GM21360 (cell line): ENCODE measurements at regions not wholly inside any gene's neighbourhood (a gene's known extent, or its start where the extent isn't known, plus 50 kb on each side); places are given as distances from the start of the nearest gene placed in this dataset.
"Not testable (repeated sequence)": the region's sequence is repeated elsewhere in the genome, so short reads cannot be mapped to it uniquely, and the experiment has no call there.

Experiments used
- ATAC-seq: cut with Tn5 transposase; IDR thresholded peaks from one replicate; pipeline ENCODE4 v1.9.1; 2021; ENCODE audit warnings: mild to moderate bottlenecking, moderate library complexity; ENCODE audit not compliant: unreplicated experiment

- no peak for ATAC-seq
Measured at GRCh38 chr1:189524501-189524900, 953.2 kb downstream of the BRINP3 start.

DNA sequence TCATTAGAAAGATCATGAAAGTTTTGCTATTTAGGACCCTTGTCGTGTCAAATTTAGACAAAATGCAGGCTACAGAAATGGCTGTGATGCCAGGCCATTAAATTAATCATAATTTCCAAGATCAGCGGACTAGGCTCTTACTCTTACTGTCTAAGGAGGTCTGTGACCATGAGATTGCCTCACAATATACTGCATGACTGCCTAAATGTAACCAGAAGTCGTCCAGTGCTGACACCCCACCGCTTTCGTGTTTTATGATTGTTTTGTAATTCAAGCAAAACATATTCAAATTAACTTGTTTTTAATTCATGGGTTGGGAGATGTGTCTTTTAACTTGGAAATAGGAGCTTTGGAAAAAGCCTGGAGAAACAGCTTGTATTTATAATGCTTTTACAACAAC, 947.5 kb downstream of the BRINP3 start:
- no peak for ATAC-seq

DNA sequence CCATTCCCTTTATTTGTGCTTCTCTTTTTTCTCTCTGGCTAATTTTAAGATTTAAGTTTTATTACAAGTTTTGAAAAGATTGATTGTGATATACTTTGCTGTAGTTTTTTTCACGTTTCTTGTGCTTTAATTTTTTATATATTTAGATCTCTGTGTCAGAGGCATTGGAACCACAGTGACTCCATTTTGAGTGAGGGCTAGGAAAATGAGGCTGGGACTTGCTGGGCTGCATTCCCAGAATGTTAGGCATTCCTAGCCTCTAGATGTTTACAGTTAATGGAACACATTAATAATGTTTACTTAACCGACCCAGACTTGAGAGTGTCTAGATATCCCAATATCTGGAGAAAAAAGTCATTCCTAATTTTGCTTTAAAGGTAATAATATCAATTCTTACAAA, 939.4 kb downstream of the BRINP3 start:
- no peak for ATAC-seq

DNA sequence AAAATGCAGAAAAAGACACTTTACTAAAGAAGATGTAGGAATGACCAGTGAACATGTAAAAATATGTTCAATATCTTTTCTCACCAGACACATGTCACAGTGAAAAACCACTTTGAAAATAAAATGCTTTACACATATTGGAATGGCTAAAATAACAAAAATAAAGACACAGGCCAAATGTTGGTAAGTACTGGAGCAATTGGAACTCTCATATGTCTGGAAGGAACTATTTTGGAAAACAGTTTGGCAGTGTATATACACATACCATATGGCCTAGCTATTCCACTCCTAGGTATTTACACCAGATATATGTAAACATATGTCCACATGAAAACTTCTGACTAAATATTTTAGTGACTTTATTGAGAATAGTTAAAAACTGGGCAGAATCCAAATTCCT, 927.2 kb downstream of the BRINP3 start:
- ATAC-seq: no peak

GRCh38 chr1:189563784-189564183, 913.9 kb downstream of the BRINP3 start:
- ATAC-seq: no peak

GRCh38 chr1:189567890-189568289, 909.8 kb downstream of the BRINP3 start:
- no peak for ATAC-seq

- no peak for ATAC-seq
Measured at GRCh38 chr1:189596197-189596596, 881.5 kb downstream of the BRINP3 start.

DNA sequence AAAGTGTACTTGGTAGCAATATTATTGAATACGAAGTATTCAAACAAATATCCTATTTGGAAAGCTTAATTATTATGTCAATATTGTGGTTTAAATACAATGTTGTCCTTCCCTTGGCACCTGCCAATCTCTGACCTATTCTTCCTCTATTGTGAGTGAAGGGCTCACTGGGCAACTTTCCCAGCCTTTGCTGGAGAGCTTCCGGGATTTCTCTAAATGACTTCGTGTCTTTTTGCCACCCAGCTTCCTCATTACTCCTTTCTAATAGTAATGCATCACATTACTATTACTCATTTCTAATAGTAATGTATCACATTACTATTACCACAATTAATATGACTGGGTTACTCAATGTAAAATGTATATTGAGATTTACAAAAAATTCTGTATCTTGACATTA, 880.6 kb downstream of the BRINP3 start:
- no peak for ATAC-seq

DNA sequence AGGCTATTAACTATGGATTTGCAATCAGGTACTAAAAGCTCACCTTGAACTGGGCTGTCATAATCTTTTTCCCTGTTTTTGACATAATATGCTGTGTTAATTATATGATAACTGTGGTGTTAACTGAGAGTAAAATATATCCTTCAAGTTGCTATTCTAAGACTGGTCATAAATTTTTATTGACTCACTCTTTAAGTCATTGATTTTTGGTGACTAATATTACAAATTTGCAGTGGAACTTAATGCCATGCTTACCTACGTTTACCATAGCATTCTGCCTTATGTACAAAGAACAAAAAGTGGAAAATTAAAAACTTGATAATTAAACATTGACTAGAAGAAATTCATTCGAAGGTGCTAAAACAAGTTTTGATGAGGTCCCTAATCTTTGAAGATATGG, 872.4 kb downstream of the BRINP3 start:
- no peak for ATAC-seq

DNA sequence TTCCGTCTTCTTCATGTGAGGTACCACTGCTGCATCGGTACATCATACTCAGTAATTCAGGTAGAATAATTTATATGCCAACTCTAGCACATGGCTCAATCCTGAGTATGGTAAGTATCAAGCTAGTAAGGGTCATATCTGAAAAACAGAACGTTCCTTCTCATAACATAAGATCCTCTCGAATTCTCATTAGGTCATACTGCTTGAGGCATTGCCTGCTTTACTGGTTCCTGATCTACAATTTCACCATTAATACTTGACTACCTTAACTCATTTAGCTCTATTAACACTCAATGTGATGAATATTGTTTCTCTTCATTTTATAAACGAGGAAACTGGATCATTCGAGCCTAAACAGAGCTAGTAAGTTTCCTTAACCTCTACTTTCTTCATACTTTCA, 871.6 kb downstream of the BRINP3 start:
- no peak for ATAC-seq

GRCh38 chr1:189606795-189607476, 870.7 kb downstream of the BRINP3 start:
- ATAC-seq: no peak

GRCh38 chr1:189607477-189608096, 870.1 kb downstream of the BRINP3 start:
- ATAC-seq: no peak

- ATAC-seq: no peak
Measured at GRCh38 chr1:189609167-189609566, 868.5 kb downstream of the BRINP3 start.

DNA sequence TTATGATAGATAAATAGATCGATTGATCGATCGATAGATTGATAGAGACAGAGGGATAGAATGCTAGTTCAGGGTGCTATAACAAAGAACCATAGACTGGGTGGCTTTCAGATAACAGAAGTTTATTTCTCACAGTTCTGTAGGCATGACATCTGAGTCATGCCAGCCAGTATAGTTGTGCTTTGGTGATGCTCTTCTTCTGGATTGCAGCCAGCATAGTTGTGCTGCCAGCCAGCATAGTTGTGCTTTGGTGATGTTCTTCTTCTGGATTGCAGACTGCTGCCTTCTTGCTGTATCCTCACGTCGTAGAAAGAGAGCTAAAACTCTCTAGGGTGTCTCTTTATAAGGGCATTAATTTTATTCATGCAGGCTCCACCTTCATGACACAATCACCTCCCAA, 860.8 kb downstream of the BRINP3 start:
- ATAC-seq: no peak

DNA sequence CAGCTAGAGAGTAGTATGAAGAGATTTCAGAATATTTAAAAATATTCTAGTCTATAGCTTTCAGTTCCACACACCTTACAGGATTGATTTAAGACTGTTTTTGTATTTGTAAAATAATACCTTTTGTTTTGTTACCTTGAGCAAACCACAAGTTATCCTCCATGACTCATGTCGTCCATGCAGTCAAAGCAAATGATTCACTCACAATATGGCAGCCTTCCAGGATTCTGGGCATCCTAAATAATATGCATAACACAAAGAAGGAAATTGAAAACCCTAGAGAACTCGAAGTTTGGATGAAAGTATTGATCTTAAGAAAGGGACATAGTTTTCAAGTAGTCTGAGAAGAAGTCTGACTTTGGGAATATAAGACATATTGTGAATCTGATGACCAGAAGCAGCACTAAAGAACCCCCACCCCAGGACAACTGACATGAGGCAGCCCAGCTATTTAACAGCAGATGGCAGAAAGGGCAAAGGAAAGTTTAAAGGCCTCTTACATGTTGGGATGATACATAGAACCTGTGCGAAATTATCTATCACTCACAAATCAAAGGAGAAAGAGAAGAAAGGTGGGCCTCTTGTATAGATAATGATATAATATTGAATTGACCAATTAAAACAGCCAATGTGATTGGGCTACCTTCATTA, 857.9 kb downstream of the BRINP3 start:
- no peak for ATAC-seq

- ATAC-seq: no peak
Measured at GRCh38 chr1:189620471-189620870, 857.2 kb downstream of the BRINP3 start.

GRCh38 chr1:189623336-189623735, 854.3 kb downstream of the BRINP3 start:
- ATAC-seq: no peak

DNA sequence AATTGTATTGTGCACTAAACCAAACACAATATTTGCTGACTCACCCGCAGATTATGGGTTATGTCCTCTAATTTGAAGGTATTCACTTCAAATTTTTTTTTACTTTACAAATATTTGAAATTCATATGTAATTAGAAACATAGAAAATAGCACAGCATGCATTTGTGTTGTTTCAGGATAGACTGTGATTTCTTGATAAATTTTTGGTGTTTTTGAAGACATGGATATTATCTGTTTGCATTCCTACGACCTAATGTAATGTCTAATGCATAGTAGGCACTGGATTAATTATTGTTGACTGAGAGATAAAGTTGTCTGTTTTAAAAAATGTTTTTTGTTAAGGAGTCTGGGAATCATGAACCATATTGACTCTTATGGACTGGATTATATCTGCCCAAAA, 850.2 kb downstream of the BRINP3 start:
- no peak for ATAC-seq

DNA sequence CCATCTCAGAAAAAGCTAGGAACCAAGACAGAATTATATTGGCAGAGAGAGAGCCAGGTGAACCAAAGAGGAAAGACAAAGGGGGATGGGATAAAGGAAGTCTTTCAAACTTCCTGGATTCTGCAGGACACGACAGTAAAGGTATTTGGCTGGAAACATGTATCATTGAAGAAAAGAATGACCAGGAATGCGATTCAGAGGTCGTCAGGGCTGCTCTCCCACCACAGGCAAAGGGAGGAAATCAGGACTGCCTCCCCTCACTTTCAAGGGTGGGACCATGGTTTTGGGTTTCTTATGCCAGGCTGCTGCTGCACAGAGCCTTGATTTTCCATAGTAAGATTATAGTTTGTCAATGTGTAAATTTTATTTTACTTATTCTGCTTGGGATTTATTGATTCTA, 848.8 kb downstream of the BRINP3 start:
- no peak for ATAC-seq

DNA sequence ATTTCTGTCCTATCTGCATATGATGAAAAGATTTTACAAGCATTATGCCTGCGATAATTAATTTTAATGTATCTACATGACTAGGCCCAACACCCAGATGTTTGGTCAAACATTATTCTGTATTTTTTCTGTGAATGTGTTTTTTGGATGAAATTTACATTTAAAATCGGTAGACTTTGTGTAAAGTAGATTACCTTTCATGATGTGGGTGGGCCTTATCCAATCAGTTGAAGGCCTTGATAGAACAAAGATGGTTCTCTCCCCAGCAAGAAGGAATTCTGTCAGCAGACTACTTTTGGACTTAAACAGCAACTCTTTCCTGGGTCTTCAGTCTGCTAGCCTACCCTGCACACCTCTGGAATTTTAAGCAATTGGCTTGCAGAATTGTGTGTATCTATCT, 844.0 kb downstream of the BRINP3 start:
- no peak for ATAC-seq

DNA sequence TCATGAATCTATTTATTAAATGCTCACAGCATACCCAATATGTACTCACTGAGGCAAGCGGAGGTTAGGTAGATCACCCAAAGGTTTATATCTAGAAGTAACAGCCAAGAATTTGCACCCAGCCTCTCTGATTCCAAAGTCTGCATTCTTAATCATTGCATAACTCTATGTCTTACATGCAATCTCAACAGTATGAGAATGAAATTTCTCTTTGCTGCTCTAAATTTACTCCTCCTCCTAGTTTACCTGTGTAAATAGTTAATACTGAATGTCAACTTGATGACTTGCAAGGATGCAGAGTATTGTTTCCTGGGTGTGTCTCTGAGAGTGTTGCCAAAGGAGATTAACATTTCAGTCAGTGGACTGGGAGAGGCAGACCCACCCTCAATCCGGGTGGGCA, 840.6 kb downstream of the BRINP3 start:
- no peak for ATAC-seq

DNA sequence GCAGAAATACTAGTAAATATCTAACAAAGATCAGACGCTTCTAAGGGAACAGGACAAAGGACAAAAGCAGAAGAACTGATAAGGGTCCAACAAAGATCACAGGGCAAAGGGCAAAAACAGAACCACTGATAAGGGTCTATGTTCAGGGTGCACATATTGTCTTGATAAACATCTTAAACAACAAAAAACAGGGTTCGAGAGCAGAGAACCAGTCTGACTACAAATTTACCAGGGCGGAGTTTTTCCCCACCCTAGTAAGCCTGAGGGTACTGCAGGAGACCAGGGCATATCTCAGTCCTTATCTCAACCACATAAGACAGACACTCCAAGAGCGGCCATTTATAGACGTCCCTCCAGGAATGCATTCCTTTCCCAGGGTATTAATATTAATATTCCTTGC, 833.5 kb downstream of the BRINP3 start:
- ATAC-seq: not testable (repeated sequence)
